ENCODE measurements at regions not wholly inside any gene's neighbourhood (a gene's known extent, or its start where the extent isn't known, plus 50 kb on each side); places are given as distances from the start of the nearest gene placed in this dataset.

- Histone ChIP-seq H4K20me1 (ENCODE audit: control insufficient read depth, insufficient read depth, low read depth, low read length) (no peaks in the 10 kb centered on the region), H3K9me2 (replicated peaks; ENCODE audit: control insufficient read depth, low read length) (no peaks in the 10 kb centered on the region), H3K27ac (ENCODE audit: low read depth, low read length) (no peak overlapping the region), H3K36me3 (ENCODE audit: control insufficient read depth, low read length) (no peaks in the 10 kb centered on the region), H3K27me3 (ENCODE audit: control insufficient read depth, low read length) (no peaks in the 10 kb centered on the region), H3K79me2 (ENCODE audit: control insufficient read depth, low read length) (no peaks in the 10 kb centered on the region), H3F3A (ENCODE audit: control insufficient read depth, insufficient read depth) (no peaks in the 10 kb centered on the region), H3K4me1 (ENCODE audit: control insufficient read depth, low read length) (0 out of 2 replicates have a peak, but pooled peaks cover 3% of the 10 kb centered on the region), H3K4me3 (ENCODE audit: low read length) (no peak overlapping the region), H3K4me2 (ENCODE audit: low read length) (no peak overlapping the region), H3K9me3 (ENCODE audit: control insufficient read depth, insufficient read depth, low read length) (no peaks in the 10 kb centered on the region)
- TF ChIP-seq EZH2phosphoT487 (IDR thresholded peaks at IDR 0.05; ENCODE audit: borderline replicate concordance, low read length) (no peak), CTCF (IDR thresholded peaks at IDR 0.05; ENCODE audit: low read depth, low read length, poor library complexity, severe bottlenecking) (no peak)
These were observed 186.6 kb downstream of the DUSP6 start for GRCh38 chr12:89165703-89166102.

GRCh38 chr12:89163918-89164317 lies 188.4 kb downstream of the DUSP6 start:
- Histone ChIP-seq H3F3A (ENCODE audit: control insufficient read depth, insufficient read depth) (no peaks in the 10 kb centered on the region), H3K36me3 (ENCODE audit: control insufficient read depth, low read length) (no peaks in the 10 kb centered on the region), H3K4me2 (ENCODE audit: low read length) (no peak overlapping the region), H3K9me3 (ENCODE audit: control insufficient read depth, insufficient read depth, low read length) (no peaks in the 10 kb centered on the region), H3K79me2 (ENCODE audit: control insufficient read depth, low read length) (no peaks in the 10 kb centered on the region), H3K27me3 (ENCODE audit: control insufficient read depth, low read length) (no peaks in the 10 kb centered on the region), H3K27ac (ENCODE audit: low read depth, low read length) (no peak overlapping the region), H4K20me1 (ENCODE audit: control insufficient read depth, insufficient read depth, low read depth, low read length) (no peaks in the 10 kb centered on the region), H3K9me2 (replicated peaks; ENCODE audit: control insufficient read depth, low read length) (no peaks in the 10 kb centered on the region), H3K4me1 (ENCODE audit: control insufficient read depth, low read length) (0 out of 2 replicates have a peak, but pooled peaks cover 3% of the 10 kb centered on the region), H3K4me3 (ENCODE audit: low read length) (no peak overlapping the region)
- TF ChIP-seq CTCF (IDR thresholded peaks at IDR 0.05; ENCODE audit: low read depth, low read length, poor library complexity, severe bottlenecking) (no peak), EZH2phosphoT487 (IDR thresholded peaks at IDR 0.05; ENCODE audit: borderline replicate concordance, low read length) (no peak)

GRCh38 chr12:89162589-89163261 lies 189.6 kb downstream of the DUSP6 start:
- Histone ChIP-seq H3K4me1 (ENCODE audit: control insufficient read depth, low read length) (0 out of 2 replicates have a peak, but pooled peaks cover 3% of the 10 kb centered on the region), H3K79me2 (ENCODE audit: control insufficient read depth, low read length) (no peaks in the 10 kb centered on the region), H3K9me3 (ENCODE audit: control insufficient read depth, insufficient read depth, low read length) (no peaks in the 10 kb centered on the region), H3K4me3 (ENCODE audit: low read length) (no peak overlapping the region), H3K27me3 (ENCODE audit: control insufficient read depth, low read length) (no peaks in the 10 kb centered on the region), H3K27ac (ENCODE audit: low read depth, low read length) (no peak overlapping the region), H4K20me1 (ENCODE audit: control insufficient read depth, insufficient read depth, low read depth, low read length) (no peaks in the 10 kb centered on the region), H3F3A (ENCODE audit: control insufficient read depth, insufficient read depth) (no peaks in the 10 kb centered on the region), H3K4me2 (ENCODE audit: low read length) (no peak overlapping the region), H3K36me3 (ENCODE audit: control insufficient read depth, low read length) (no peaks in the 10 kb centered on the region), H3K9me2 (replicated peaks; ENCODE audit: control insufficient read depth, low read length) (no peaks in the 10 kb centered on the region)
- no peak for TF ChIP-seq EZH2phosphoT487 (IDR thresholded peaks at IDR 0.05; ENCODE audit: borderline replicate concordance, low read length)
- no peak for TF ChIP-seq CTCF (IDR thresholded peaks at IDR 0.05; ENCODE audit: low read depth, low read length, poor library complexity, severe bottlenecking)

Data from DOHH2 (cell line).